ENCODE measurements at regions not wholly inside any gene's neighbourhood (a gene's known extent, or its start where the extent isn't known, plus 50 kb on each side); places are given as distances from the start of the nearest gene placed in this dataset.

DNA sequence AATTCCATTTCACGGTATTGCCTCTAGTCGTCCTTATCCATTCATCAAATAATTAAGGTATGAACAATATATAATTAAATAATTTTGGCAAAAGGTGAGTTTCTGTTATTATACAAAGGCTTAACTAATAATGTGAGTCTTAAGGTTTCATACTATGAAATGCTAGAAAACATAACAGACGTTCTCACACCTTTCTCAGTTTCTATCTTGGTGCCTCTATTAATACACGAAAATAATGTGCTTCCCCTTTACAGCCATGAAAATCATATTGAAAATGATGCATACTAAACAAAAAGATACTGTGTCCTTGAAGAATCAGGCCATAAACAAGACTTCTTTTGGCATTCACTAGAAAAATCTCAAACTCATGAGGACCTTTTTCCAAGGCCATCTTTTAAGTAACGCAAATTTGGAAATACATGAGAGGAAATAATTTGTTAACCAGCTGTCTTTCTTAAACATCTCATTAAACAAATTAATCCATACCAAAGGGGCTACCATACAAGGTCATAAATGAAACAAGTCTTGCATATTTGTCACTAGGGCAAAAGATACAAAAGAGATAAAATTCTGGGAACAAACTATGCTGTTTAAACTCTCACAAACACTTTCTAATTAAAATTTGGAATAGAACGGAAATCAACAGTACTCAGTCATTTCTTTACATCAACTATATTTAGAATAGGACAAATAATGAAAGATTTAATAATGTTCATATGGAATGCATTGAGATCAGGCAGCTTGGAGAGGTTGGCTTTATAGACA is 53.9 kb upstream of the CAV2 start:
- DNase-seq, result no peak

DNA sequence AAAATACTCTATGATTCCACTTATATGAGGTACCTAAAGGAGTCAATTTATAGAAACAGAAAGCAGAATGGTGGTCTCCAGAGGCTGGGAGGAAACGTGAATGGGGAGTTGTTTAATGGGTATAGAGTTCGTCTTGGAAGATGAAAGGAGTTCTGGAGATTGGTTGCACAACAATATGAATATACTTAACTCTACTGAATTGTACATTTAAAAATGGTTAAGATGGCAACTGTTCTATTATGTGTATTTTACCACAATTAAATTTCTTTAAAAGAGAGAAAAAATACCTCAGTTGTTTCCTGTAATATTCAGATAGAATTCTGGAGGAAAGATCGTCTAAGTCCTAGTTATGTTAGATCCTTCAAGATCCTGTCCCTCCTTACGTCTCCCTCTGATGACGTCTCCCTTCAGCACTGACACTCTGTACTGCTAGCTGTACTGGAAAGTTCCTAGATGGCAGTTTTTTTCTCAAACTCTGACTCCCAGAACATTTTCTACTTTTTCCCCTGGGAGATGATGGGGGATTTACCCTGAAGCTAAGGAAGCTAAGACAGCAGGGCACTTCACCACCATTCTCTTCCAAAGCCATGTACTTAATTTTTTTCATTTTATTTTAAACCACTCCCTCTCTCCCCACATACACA is 53.2 kb upstream of the CAV2 start:
- DNase-seq, result no peak

DNA sequence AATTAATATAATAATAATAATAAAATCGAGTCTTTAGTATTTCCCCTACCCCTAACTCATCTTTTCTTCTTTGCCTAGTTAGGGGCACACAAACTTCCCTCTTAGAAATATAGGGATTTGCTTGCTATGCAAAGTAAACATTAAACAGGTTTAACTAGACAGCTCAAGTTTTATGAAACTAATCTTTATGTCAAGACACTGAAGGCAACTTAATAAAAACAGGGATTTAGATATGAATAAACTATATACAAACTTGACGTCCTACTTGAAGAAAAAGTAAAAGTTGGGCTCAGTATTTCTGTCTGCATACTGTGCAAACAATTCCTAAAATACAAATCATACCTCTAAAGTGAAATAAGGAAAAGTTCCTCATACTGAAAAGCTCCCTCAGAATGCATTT is 52.1 kb upstream of the CAV2 start:
- no peak for DNase-seq

DNA sequence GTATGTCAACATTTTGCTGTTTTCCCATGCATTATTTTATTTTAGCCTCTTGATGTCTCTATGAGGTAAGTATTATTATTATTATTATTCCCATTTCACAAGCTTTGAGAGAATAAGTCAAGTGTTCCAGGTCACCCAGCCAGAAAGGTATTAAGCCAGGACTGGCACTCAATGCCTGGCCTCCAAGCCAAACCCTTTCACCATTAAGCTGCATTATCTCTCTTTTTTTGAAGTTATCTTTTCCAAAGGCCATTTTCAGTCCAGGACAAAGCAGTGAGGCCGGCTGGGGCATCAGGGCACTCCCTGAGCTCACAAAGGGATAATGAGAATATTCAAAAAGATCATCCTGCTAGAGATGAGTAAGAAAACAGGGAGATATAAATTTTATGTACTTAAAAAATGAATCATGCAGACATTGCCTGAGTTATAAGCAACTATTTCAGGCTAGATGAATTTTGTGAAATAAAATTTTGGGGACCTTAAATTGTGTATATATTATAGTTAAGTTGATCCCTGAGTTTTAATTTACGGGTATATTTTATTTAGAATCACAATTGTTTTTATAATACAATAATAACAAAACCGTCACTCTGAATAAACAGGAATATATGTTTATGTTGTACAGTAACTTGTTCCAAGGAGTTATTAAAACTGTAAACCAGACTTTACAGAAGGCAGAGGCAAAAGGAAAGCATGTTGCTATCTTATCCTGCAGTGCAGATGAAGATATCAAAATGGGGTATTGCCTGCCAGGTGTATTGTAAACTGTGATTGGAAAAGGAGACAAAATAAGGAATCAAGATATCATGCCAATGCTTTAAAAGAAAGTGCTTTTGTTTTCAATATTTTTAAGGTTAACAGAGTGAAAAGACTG is 51.3 kb upstream of the CAV2 start:
- DNase-seq, result no peak

DNA sequence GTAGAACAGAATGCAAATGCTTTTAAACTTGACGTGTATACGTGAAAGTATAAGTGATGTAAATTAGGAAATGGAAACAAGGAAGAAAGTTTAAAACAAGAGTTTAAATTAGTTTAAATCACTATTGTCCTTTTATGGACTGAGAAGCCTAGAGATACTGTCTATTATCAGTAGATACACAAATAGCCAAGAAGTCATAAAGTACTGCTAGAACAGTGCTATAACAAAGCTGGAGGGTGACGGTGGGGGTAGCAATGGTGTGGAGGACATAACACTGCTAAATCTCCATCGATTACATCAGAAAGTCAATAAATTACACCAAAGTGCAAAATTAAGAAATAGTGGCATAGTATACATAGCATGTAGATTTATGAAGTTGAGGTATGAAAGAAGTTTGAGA is 50.1 kb upstream of the CAV2 start:
- DNase-seq, result no peak
